ENCODE measurements at regions not wholly inside any gene's neighbourhood (a gene's known extent, or its start where the extent isn't known, plus 50 kb on each side); places are given as distances from the start of the nearest gene placed in this dataset.

DNA sequence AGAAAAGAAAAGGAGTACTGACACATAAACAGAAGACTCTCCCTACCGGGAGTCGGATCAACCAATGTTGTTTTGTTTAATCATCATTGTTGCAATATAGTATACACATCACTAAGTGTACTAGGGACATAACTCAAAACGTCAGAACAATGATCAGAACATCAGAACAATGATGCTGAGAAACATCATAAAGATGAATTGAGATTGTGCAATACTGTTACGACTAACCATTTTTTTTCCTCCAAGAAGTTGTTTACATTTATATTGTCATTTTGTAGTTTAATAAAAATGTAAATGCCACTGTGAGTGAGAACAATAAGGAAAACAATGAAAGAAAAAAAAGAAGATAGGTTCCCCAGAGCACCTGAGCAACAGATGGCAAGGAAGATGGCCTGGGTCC is 663.1 kb upstream of the PCDH15 start:
- TF ChIP-seq, protein P1, sequence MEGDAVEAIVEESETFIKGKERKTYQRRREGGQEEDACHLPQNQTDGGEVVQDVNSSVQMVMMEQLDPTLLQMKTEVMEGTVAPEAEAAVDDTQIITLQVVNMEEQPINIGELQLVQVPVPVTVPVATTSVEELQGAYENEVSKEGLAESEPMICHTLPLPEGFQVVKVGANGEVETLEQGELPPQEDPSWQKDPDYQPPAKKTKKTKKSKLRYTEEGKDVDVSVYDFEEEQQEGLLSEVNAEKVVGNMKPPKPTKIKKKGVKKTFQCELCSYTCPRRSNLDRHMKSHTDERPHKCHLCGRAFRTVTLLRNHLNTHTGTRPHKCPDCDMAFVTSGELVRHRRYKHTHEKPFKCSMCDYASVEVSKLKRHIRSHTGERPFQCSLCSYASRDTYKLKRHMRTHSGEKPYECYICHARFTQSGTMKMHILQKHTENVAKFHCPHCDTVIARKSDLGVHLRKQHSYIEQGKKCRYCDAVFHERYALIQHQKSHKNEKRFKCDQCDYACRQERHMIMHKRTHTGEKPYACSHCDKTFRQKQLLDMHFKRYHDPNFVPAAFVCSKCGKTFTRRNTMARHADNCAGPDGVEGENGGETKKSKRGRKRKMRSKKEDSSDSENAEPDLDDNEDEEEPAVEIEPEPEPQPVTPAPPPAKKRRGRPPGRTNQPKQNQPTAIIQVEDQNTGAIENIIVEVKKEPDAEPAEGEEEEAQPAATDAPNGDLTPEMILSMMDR (IDR thresholded peaks at IDR 0.05; ENCODE audit: insufficient read depth, low read depth, low read length) = no peak
- no peak for TF ChIP-seq EZH2 (IDR thresholded peaks at IDR 0.05; ENCODE audit: insufficient read depth, low read length)

Measured in astrocyte (in vitro differentiated cells and primary cell).